A549 (cell line): ENCODE measurements at regions not wholly inside any gene's neighbourhood (a gene's known extent, or its start where the extent isn't known, plus 50 kb on each side); places are given as distances from the start of the nearest gene placed in this dataset.

Experiments used
- CBX8 ChIP-seq: fragments of 200-600 bp; sonication (generic); IDR thresholded peaks from 2 replicates; pipeline ENCODE4 v1.6.1; 2016
- HDAC2 ChIP-seq: fragments of 200-600 bp; sonication (generic); IDR thresholded peaks from 2 replicates; pipeline ENCODE4 v1.6.1; 2016
- MAZ ChIP-seq: fragments of 150-350 bp; IDR thresholded peaks from 2 replicates; pipeline ENCODE4 v1.6.1; 2014; ENCODE audit warnings: antibody characterized with exemption, low read depth, low read length, borderline replicate concordance
- NFE2L2 ChIP-seq: fragments of 150-350 bp; conservative IDR thresholded peaks from 2 replicates; pipeline ENCODE4 v1.6.1; 2014; ENCODE audit warnings: low read length
- PHF8 ChIP-seq: fragments of 200-600 bp; sonication (generic); IDR thresholded peaks from 2 replicates; pipeline ENCODE4 v1.6.1; 2016; ENCODE audit warnings: low read depth, mild to moderate bottlenecking, antibody characterized with exemption, moderate library complexity, borderline replicate concordance
- POLR2A ChIP-seq: IDR thresholded peaks from 2 replicates; pipeline ENCODE4 v1.6.1; 2012; ENCODE audit warnings: mild to moderate bottlenecking, low read length
- POLR2AphosphoS2 ChIP-seq: conservative IDR thresholded peaks from 2 replicates; pipeline ENCODE4 v1.6.1; 2012; ENCODE audit warnings: low read length, improper control_type of control experiment, inconsistent platforms
- RNF2 ChIP-seq: fragments of 200-600 bp; sonication (generic); IDR thresholded peaks from 2 replicates; pipeline ENCODE4 v1.6.1; 2016; ENCODE audit warnings: low read depth, mild to moderate bottlenecking, antibody characterized with exemption, moderate library complexity, borderline replicate concordance
- SMC3 ChIP-seq: fragments of >200 bp; sonication (Bioruptor Twin); formaldehyde crosslinking; IDR thresholded peaks from 3 replicates; pipeline ENCODE4 v1.6.1; 2018; ENCODE audit warnings: inconsistent platforms
- TF ChIP-seq, protein P1 (sequence below): fragments of >200 bp; sonication (Bioruptor Twin); formaldehyde crosslinking; IDR thresholded peaks from 3 replicates; pipeline ENCODE4 v1.5.1; 2016
- TF ChIP-seq, protein P2 (sequence below): IDR thresholded peaks from 2 replicates; pipeline ENCODE4 v1.6.1; 2012

DNA sequence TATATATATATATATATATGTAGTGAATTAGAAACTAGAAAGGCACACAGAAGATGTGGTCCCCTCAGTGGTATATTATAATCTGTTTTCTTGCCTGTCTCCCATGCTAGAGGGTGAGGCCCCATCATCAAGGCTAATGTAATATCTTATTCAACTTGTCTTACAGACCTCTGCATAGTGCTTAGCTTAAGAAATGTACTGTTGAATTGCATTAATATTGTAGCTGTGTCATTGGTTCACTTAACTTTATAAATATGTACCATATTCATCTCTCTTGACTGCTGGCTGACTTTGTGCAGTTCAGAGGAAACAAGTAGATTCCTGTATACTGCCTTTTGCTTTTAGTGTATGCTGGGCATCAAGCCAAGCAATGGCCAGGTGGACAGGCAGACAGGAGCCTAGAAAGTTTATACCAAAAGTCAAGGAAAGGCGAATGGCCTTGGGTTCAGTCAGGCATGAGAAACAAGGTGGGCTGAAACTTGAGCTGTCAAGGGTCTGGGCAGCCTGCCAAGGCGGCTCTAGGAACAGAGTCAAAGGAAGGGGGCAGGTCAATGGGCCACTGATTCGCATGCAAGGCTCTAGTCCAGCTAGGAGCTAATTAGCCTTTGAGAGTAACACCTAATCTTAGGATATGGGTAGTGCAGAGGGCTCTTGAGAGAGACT is 78.8 kb upstream of the LEF1 start:
- TF ChIP-seq MAZ, result no peak
- no peak for TF ChIP-seq CBX8
- TF ChIP-seq, protein P1, sequence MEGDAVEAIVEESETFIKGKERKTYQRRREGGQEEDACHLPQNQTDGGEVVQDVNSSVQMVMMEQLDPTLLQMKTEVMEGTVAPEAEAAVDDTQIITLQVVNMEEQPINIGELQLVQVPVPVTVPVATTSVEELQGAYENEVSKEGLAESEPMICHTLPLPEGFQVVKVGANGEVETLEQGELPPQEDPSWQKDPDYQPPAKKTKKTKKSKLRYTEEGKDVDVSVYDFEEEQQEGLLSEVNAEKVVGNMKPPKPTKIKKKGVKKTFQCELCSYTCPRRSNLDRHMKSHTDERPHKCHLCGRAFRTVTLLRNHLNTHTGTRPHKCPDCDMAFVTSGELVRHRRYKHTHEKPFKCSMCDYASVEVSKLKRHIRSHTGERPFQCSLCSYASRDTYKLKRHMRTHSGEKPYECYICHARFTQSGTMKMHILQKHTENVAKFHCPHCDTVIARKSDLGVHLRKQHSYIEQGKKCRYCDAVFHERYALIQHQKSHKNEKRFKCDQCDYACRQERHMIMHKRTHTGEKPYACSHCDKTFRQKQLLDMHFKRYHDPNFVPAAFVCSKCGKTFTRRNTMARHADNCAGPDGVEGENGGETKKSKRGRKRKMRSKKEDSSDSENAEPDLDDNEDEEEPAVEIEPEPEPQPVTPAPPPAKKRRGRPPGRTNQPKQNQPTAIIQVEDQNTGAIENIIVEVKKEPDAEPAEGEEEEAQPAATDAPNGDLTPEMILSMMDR, result no peak
- no peak for TF ChIP-seq PHF8
- TF ChIP-seq SMC3, result no peak
- no peak for TF ChIP-seq POLR2AphosphoS2
- no peak for TF ChIP-seq HDAC2
- TF ChIP-seq POLR2A, result no peak
- no peak for TF ChIP-seq RNF2
- no peak for TF ChIP-seq NFE2L2
- TF ChIP-seq, protein P2, sequence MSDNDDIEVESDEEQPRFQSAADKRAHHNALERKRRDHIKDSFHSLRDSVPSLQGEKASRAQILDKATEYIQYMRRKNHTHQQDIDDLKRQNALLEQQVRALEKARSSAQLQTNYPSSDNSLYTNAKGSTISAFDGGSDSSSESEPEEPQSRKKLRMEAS, result no peak
